ENCODE measurements at regions not wholly inside any gene's neighbourhood (a gene's known extent, or its start where the extent isn't known, plus 50 kb on each side); places are given as distances from the start of the nearest gene placed in this dataset.

GRCh38 chr18:68054669-68055068 is 538.1 kb upstream of the DSEL start:
- no peak for TF ChIP-seq CTCF (IDR thresholded peaks at IDR 0.05; ENCODE audit: low read depth, low read length, missing control alignments)
- no peak for DNase-seq (ENCODE audit: extremely low read depth, low read depth)
- H3K4me3 ChIP-seq (replicated peaks; ENCODE audit: low read depth, low read length), result no peak overlapping the region

DNA sequence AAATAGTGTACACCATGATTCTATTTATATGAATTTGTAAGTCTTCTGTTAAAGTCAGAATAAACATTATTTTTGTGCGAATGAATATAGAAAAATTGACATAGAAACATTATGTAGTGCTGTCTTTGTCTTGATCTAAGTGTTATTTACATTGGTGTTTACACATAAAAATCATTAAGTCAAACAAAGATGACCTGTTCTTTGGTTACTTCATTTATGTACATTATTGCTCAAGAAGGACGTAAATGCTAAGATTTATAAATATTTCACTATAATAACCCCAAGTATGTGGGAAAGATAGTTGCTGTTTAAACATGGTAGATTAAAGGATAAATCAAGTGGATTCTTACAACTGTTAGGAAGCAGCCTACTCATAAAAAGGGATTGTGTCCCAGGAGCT is 536.8 kb upstream of the DSEL start:
- TF ChIP-seq CTCF (IDR thresholded peaks at IDR 0.05; ENCODE audit: low read depth, low read length, missing control alignments), result no peak
- H3K4me3 ChIP-seq (replicated peaks; ENCODE audit: low read depth, low read length), result no peak overlapping the region
- no peak for DNase-seq (ENCODE audit: extremely low read depth, low read depth)

DNA sequence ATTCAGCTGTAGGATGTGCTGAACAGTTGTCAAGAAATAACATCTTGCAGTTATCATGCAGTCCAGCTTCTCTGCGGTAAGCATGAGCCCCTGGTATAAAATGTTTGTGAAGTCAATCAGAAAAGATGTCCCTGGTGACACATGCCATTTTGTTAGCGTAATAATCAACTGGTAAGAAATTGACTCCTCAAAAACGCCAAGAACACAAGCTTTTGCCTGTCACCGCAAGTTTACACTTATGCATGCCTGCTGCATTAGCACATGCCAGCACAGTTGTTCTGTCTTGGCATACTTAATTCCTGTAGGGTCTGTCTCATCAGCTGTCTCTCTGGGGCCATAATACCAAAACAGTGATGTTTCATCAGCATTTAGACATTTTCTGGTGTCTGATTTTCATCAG is 524.8 kb upstream of the DSEL start:
- TF ChIP-seq CTCF (IDR thresholded peaks at IDR 0.05; ENCODE audit: low read depth, low read length, missing control alignments), result no peak
- no peak overlapping the region for H3K4me3 ChIP-seq (replicated peaks; ENCODE audit: low read depth, low read length)
- no peak for DNase-seq (ENCODE audit: extremely low read depth, low read depth)

- H3K4me3 ChIP-seq (replicated peaks; ENCODE audit: low read depth, low read length), result no peak overlapping the region
- TF ChIP-seq CTCF (IDR thresholded peaks at IDR 0.05; ENCODE audit: low read depth, low read length, missing control alignments), result no peak
- no peak for DNase-seq (ENCODE audit: extremely low read depth, low read depth)
These were observed 523.7 kb upstream of the DSEL start for GRCh38 chr18:68040198-68040597.

GRCh38 chr18:68035774-68036522 is 519.4 kb upstream of the DSEL start:
- no peak for TF ChIP-seq CTCF (IDR thresholded peaks at IDR 0.05; ENCODE audit: low read depth, low read length, missing control alignments)
- no peak for DNase-seq (ENCODE audit: extremely low read depth, low read depth)
- no peak overlapping the region for H3K4me3 ChIP-seq (replicated peaks; ENCODE audit: low read depth, low read length)

- H3K4me3 ChIP-seq (replicated peaks; ENCODE audit: low read depth, low read length), result no peak overlapping the region
- DNase-seq (ENCODE audit: extremely low read depth, low read depth), result peak; percentile 11
- TF ChIP-seq CTCF (IDR thresholded peaks at IDR 0.05; ENCODE audit: low read depth, low read length, missing control alignments), result no peak
These were observed 517.8 kb upstream of the DSEL start for GRCh38 chr18:68034296-68034695.

GRCh38 chr18:68033466-68033865 is 516.9 kb upstream of the DSEL start:
- TF ChIP-seq CTCF (IDR thresholded peaks at IDR 0.05; ENCODE audit: low read depth, low read length, missing control alignments), result no peak
- H3K4me3 ChIP-seq (replicated peaks; ENCODE audit: low read depth, low read length), result no peak overlapping the region
- DNase-seq (ENCODE audit: extremely low read depth, low read depth), result no peak
